MCF 10A (cell line): ENCODE measurements at regions not wholly inside any gene's neighbourhood (a gene's known extent, or its start where the extent isn't known, plus 50 kb on each side); places are given as distances from the start of the nearest gene placed in this dataset.

Experiments
- BruUV-seq: library from RNA; stranded (reverse); fragments of 400-500 nt; replicated peaks from 2 replicates; lab custom pipeline; 2021; lab: Mats Ljungman, UMichigan
- CTCF ChIA-PET: fragments of 300-600 bp; sonication (Branson Sonifier 250); formaldehyde crosslinking; extraction: SDS; loops from one replicate; lab custom pipeline; 2021; ENCODE audit warnings: antibody characterized with exemption, inconsistent platforms; lab: Yijun Ruan, JAX
- POLR2A ChIA-PET: fragments of 300-600, 350-650 bp; sonication (Branson Sonifier 250); formaldehyde crosslinking; extraction: SDS; loops from one replicate; lab custom pipeline; 2020; ENCODE audit warnings: antibody characterized with exemption, inconsistent platforms; lab: Yijun Ruan, JAX
- DNase-seq: peaks from one replicate; pipeline ENCODE4 v3.0.0-alpha.2; 2018; ENCODE audit not compliant: unreplicated experiment
- H3K27ac Mint-ChIP-seq: one replicate; pipeline ENCODE4 v1.8.0; 2022; ENCODE audit warnings: mild to moderate bottlenecking, low read depth, mixed read lengths; ENCODE audit not compliant: unreplicated experiment
- H3K27me3 Mint-ChIP-seq: one replicate; pipeline ENCODE4 v1.8.0; 2022; ENCODE audit warnings: mixed read lengths; ENCODE audit not compliant: insufficient read depth, unreplicated experiment
- H3K36me3 Mint-ChIP-seq: one replicate; pipeline ENCODE4 v1.8.0; 2022; ENCODE audit warnings: mild to moderate bottlenecking, moderate library complexity, mixed read lengths; ENCODE audit not compliant: insufficient read depth, unreplicated experiment
- H3K4me1 Mint-ChIP-seq: one replicate; pipeline ENCODE4 v1.8.0; 2022; ENCODE audit warnings: mixed read lengths; ENCODE audit not compliant: insufficient read depth, unreplicated experiment
- H3K4me3 Mint-ChIP-seq: one replicate; pipeline ENCODE4 v1.8.0; 2022; ENCODE audit warnings: mild to moderate bottlenecking, moderate library complexity, mixed read lengths; ENCODE audit not compliant: unreplicated experiment
- H3K9me3 Mint-ChIP-seq: one replicate; pipeline ENCODE4 v1.8.0; 2022; ENCODE audit warnings: mixed read lengths; ENCODE audit not compliant: unreplicated experiment
- intact Hi-C: fragments of 100-400 bp; cut with micrococcal nuclease; formaldehyde crosslinking; loops from 2 replicates; pipeline ENCODE4 v1.14.1; 2022
- TF ChIP-seq, protein P1 (sequence below): fragments of 200-600 bp; IDR thresholded peaks from one replicate; pipeline ENCODE4 v1.8.0; 2022; ENCODE audit warnings: antibody characterized with exemption, mild to moderate bottlenecking; ENCODE audit not compliant: unreplicated experiment

DNA sequence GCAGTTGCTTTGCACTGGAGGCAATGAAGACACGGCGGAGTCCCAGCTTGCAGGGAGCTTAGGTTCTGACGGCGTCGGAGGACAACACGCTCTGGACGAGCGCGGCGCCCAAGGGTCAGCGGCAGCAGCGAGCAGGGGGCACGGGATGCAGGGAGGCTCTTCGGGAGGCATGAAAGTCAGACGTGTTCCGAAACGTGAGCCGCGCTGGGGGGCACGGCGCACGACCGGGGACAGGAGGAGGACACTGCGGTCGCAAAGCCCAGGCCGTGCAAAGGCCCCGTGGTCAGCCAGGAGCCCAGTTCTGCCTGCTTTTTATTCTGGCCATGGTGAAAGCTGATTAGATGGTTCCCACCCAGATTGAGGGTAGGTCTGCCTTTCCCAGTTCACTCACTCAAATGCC, 294.6 kb downstream of the SNAPC1 start:
- TF ChIP-seq, protein P1, sequence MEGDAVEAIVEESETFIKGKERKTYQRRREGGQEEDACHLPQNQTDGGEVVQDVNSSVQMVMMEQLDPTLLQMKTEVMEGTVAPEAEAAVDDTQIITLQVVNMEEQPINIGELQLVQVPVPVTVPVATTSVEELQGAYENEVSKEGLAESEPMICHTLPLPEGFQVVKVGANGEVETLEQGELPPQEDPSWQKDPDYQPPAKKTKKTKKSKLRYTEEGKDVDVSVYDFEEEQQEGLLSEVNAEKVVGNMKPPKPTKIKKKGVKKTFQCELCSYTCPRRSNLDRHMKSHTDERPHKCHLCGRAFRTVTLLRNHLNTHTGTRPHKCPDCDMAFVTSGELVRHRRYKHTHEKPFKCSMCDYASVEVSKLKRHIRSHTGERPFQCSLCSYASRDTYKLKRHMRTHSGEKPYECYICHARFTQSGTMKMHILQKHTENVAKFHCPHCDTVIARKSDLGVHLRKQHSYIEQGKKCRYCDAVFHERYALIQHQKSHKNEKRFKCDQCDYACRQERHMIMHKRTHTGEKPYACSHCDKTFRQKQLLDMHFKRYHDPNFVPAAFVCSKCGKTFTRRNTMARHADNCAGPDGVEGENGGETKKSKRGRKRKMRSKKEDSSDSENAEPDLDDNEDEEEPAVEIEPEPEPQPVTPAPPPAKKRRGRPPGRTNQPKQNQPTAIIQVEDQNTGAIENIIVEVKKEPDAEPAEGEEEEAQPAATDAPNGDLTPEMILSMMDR: no peak
- H3K27me3 Mint-ChIP-seq: no peaks in the 10 kb centered on the region
- intact Hi-C loops: no loop called here
- no peak for DNase-seq
- CTCF ChIA-PET: no interaction called here
- H3K36me3 Mint-ChIP-seq: no peaks in the 10 kb centered on the region
- no peak overlapping the region for H3K4me3 Mint-ChIP-seq
- no peaks in the 10 kb centered on the region for H3K9me3 Mint-ChIP-seq
- no TSS peak for BruUV-seq
- H3K27ac Mint-ChIP-seq: no peak overlapping the region
- no peaks in the 10 kb centered on the region for H3K4me1 Mint-ChIP-seq
- POLR2A ChIA-PET: no interaction called here

DNA sequence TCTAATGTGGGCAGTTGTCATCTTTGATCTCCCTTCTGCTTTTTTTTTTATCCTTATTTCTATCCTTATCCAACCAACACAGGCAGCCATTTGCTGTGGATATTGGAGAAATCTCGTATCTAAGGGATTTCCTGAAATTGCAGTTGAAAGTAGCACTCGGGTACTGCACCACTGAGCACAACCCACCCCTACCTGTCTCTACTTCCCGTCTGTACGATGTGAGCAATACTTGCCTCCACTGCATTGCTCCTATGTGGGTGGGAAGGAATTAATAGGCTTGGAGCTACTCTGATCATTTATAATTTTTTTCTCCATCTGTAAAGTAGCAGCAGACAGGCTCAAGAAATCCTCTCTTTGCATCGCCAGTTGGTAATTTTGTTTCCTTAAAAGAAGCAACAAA, 300.4 kb downstream of the SNAPC1 start:
- BruUV-seq: no TSS peak

DNA sequence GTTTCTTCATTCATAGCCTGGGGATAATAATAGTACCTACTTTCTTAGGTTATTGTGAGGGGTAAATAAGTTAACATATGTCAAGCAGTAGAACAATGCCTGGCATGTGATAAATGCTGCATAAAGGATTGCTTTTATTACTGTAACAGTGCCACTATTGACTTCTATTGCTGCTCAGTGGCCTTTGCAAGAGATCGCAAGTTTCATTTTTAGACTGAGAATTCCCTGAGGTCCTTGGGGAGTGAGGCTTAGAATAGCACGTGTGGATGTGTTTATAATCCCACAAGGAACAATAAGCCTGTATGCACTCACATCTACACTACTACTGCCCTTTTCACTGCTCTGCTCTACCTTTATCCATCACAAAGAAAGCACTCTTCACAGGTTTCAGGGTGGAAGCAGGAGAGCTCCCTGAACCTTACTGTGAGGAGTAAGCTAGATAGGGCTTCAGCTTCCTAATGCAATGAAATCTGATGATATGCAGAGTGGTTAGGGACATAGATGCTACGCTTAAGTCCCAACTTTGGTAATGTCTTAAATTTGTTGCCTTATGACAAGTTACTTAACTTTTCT, 302.6 kb downstream of the SNAPC1 start:
- H3K9me3 Mint-ChIP-seq: no peaks in the 10 kb centered on the region
- no peak overlapping the region for H3K27ac Mint-ChIP-seq
- H3K36me3 Mint-ChIP-seq: no peaks in the 10 kb centered on the region
- ChIA-PET POLR2A (no interaction called here), CTCF (interaction anchor here (0.6 kb wide), 1 partner anchor 595 kb away, joined by 3 read pairs; no protein-coding TSS in a partner anchor)
- no peak for DNase-seq
- H3K27me3 Mint-ChIP-seq: no peaks in the 10 kb centered on the region
- no peaks in the 10 kb centered on the region for H3K4me1 Mint-ChIP-seq
- no peak overlapping the region for H3K4me3 Mint-ChIP-seq
- TF ChIP-seq, protein P1: no peak
- intact Hi-C loops: no loop called here
- BruUV-seq: no TSS peak

More for the DNA sequence above, 300.4 kb downstream of the SNAPC1 start:
- H3K36me3 Mint-ChIP-seq: no peaks in the 10 kb centered on the region
- intact Hi-C loops: no loop called here
- POLR2A ChIA-PET: interaction anchor here (0.8 kb wide), 1 partner anchor 91 kb away, joined by 4 read pairs; no protein-coding TSS in a partner anchor
- CTCF ChIA-PET: no interaction called here
- no peak for DNase-seq
- no peak overlapping the region for H3K27ac Mint-ChIP-seq
- no peaks in the 10 kb centered on the region for H3K4me1 Mint-ChIP-seq
- no peak overlapping the region for H3K4me3 Mint-ChIP-seq
- H3K9me3 Mint-ChIP-seq: no peaks in the 10 kb centered on the region
- TF ChIP-seq, protein P1: no peak
- no peaks in the 10 kb centered on the region for H3K27me3 Mint-ChIP-seq

DNA sequence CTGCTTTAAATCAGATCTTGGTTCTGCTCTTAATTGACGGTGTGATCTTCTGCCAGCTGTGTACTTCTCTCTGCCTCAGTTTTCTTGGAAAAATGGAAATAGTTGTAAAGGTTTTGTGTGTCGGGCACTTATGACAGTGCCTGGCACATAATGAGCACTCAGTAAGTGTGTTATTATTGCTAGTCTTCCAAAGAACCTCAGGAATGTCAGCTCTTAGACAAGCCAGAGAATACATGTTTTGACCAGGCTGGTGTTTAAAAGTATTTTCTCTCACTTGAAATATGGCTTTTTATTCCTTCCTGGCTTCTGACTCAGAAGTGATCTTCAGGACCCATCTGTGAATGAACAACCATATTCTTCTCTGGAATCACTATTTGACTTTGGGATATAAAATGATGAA, 304.1 kb downstream of the SNAPC1 start:
- TF ChIP-seq, protein P1: no peak
- no TSS peak for BruUV-seq
- no peak overlapping the region for H3K4me3 Mint-ChIP-seq
- H3K9me3 Mint-ChIP-seq: no peaks in the 10 kb centered on the region
- H3K4me1 Mint-ChIP-seq: no peaks in the 10 kb centered on the region
- H3K27ac Mint-ChIP-seq: no peak overlapping the region
- POLR2A ChIA-PET: interaction anchor here (0.7 kb wide), 1 partner anchor 10 kb away, joined by 3 read pairs; no protein-coding TSS in a partner anchor
- CTCF ChIA-PET: no interaction called here
- no peaks in the 10 kb centered on the region for H3K27me3 Mint-ChIP-seq
- DNase-seq: no peak
- intact Hi-C loops: no loop called here
- no peaks in the 10 kb centered on the region for H3K36me3 Mint-ChIP-seq
